Pancreas (tissue), 10 donors: ENCODE measurements at regions not wholly inside any gene's neighbourhood (a gene's known extent, or its start where the extent isn't known, plus 50 kb on each side); places are given as distances from the start of the nearest gene placed in this dataset.

Source experiments
- ATAC-seq, 4 donors: fragments of 200-7000 bp; cut with Tn5 transposase; one replicate each; pipeline versions ENCODE4 v1.8.0 to v1.9.1; 2020; ENCODE audit warnings: mild to moderate bottlenecking in 4 of 4, moderate library complexity in 4 of 4
- DNase-seq, 6 donors: peaks; one replicate each; pipeline ENCODE4 v3.0.0-alpha.2; 2020
- FAIRE-seq: peaks from 2 replicates; lab custom pipeline; 2012; peaks lifted over from hg19 to GRCh38; lab: Jason Lieb, UNC
- H3K27ac ChIP-seq, 4 donors: fragments of 200-600 bp; sonication (generic); 1 replicate in 3 of 4; 2 replicates in 1 of 4; pipeline versions ENCODE4 v1.5.0 to v1.8.0; 2020
- H3K27me3 ChIP-seq, 4 donors: fragments of 200-600 bp; one replicate each; pipeline ENCODE4 v1.8.0; 2021
- H3K36me3 ChIP-seq, 3 donors: fragments of 200-600 bp; sonication (generic) in 1 of 3; one replicate each; pipeline versions ENCODE4 v1.5.0 to v1.8.0; 2020 to 2021
- H3K4me1 ChIP-seq, 3 donors: fragments of 200-600 bp; one replicate each; pipeline ENCODE4 v1.8.0; 2021
- H3K4me3 ChIP-seq, 4 donors: fragments of 200-600 bp; sonication (generic) in 2 of 4; one replicate each; pipeline versions ENCODE4 v1.5.0 to v1.8.0; 2020 to 2021
- H3K9me3 ChIP-seq, 4 donors: fragments of 200-600 bp; one replicate each; pipeline ENCODE4 v1.8.0; 2021
- CTCF ChIP-seq, 4 donors: fragments of 200-600 bp; sonication (generic) in 3 of 4; IDR thresholded peaks; one replicate each; pipeline versions ENCODE4 v1.5.0 to v1.8.0; 2021; ENCODE audit warnings: antibody characterized with exemption in 4 of 4
- WGBS, 2 donors: extraction: QIAGEN DNeasy Blood & Tissue Kit; methylation state at CpG; one replicate each; pipeline ENCODE4 v1.1.7; 2013; 5-methylcytosine and 5-hydroxymethylcytosine counted together
- intact Hi-C, 3 donors: fragments of 100-400 bp; cut with DNase I; formaldehyde crosslinking; loops; one replicate each; pipeline versions ENCODE4 v1.11.1 to v1.14.2; 2022
- donor health status: healthy with polysubstance abuse.
- donor health status: DM: no; HTN: no; CAD: no; lungs with moderate emphysema.
- donor health status: DM: no; HTN: no; CAD: no.
- donor health status: control.
- donor health status: control.
- donor health status: Bipolar disorder and iron deficiency.
- donor health status: DM: yes; HTN: yes; CAD: no.
- donor health status: DM: no; HTN: no; CAD: no.
- donor health status: DM: no; HTN: no; CAD: no.
- donor health status: DM: yes; HTN: yes; CAD: no.

DNA sequence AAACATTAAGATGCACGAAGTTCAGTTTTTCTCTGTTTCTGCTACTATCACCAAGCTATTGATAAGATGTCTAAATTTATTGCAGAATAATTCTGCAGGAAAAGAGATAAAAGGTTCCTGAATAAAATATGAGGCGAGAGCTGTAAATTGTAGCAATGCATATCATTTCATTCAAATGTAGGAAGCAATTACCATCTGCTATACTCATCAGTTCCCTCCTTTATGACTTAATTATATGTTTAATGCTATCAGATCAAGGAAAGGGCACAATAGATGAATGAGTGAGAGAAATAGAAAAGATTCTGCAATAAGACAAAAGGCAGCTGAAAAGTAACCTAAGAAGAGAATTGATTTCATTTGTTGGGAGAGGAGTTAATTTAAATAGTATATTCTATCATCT, 108.2 kb upstream of the GALNT5 start:
- Histone ChIP-seq H3K9me3 (no peaks in the 10 kb centered on the region), H3K4me1 (peaks cover 0 to 14% (median 7%) of the 10 kb centered on the region in 3 donors), H3K4me3 (no peak overlapping the region), H3K36me3 (no peaks in the 10 kb centered on the region), H3K27ac (no peak overlapping the region), H3K27me3 (no peaks in the 10 kb centered on the region)
- FAIRE-seq (no peak), DNase-seq (no peak), ATAC-seq (no peak)
- intact Hi-C loops = no loop called here
- 47 to 50% methylated on average over 2 of the region's 2 CpGs for WGBS, 2 donors
- no peak for TF ChIP-seq CTCF (IDR thresholded peaks at IDR 0.05)

DNA sequence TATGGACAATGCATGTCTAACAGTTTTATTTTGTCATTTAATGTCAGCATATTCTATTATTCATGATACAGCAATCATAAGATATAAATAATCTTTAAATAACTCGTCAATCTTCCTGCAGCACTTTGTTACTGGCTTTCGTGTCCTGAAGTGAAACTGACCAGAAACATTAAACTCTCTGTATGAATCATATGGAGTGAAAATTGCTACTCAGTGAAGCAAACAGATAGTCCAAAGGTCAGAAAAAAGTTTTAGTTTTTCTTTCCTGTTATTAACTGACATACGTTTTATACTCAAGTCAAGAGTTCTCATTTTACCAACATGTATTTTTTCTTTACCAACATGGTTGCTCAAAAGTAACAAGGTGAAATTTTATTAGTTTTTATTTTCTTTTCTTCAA, 106.8 kb upstream of the GALNT5 start:
- H3K4me1 ChIP-seq = peaks cover 0 to 14% (median 7%) of the 10 kb centered on the region in 3 donors
- intact Hi-C loops = no loop called here
- no peak overlapping the region for H3K4me3 ChIP-seq
- 34 to 43% methylated on average over 3 of the region's 3 CpGs for WGBS, 2 donors
- H3K27me3 ChIP-seq = no peaks in the 10 kb centered on the region
- TF ChIP-seq CTCF (IDR thresholded peaks at IDR 0.05) = no peak
- no peak overlapping the region for H3K27ac ChIP-seq
- ATAC-seq (peak in 2 of 4 donors; percentile 41 to 72), DNase-seq (no peak), FAIRE-seq (peak; percentile 92)
- H3K9me3 ChIP-seq = no peaks in the 10 kb centered on the region
- H3K36me3 ChIP-seq = no peaks in the 10 kb centered on the region

DNA sequence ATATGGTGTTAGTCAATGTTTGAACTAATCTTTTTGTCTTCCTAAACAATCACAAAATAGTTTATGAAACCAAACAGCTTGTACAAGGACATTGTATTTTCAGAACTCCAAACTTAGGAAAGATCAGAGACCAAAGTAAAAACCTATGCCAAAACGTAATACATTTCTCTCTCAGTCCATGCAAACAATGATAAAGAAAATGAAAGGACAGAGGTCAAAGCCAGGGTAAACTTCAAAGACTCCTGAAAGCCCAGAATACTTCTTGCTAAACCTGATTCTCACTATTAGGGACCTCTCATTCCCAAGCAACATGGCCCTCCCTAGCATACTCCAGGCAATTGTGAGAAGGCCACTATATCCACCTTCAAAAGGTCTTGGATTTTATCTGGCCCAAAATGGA, 105.1 kb upstream of the GALNT5 start:
- peak in 3 of 4 donors; percentile 49 to 65 (median 58) for ATAC-seq
- 13 to 23% methylated on average over 1 of the region's 1 CpG for WGBS, 2 donors
- no peaks in the 10 kb centered on the region for H3K36me3 ChIP-seq
- no peak overlapping the region for H3K4me3 ChIP-seq
- TF ChIP-seq CTCF (IDR thresholded peaks at IDR 0.05) = no peak
- H3K4me1 ChIP-seq = peaks cover 0 to 14% (median 7%) of the 10 kb centered on the region in 3 donors
- intact Hi-C loops = no loop called here
- H3K27ac ChIP-seq = peak overlapping the region in 1 of 4 donors; percentile 17
- no peaks in the 10 kb centered on the region for H3K27me3 ChIP-seq
- H3K9me3 ChIP-seq = no peaks in the 10 kb centered on the region
- FAIRE-seq = no peak
- no peak for DNase-seq

- Histone ChIP-seq H3K9me3 (no peaks in the 10 kb centered on the region), H3K4me1 (peaks cover 0 to 9% (median 7%) of the 10 kb centered on the region in 3 donors), H3K36me3 (no peaks in the 10 kb centered on the region), H3K27me3 (no peaks in the 10 kb centered on the region), H3K4me3 (no peak overlapping the region), H3K27ac (no peak overlapping the region)
- no peak for TF ChIP-seq CTCF (IDR thresholded peaks at IDR 0.05)
- FAIRE-seq = no peak
- no peak for ATAC-seq
- intact Hi-C loops = no loop called here
- WGBS, 2 donors = 34 to 75% methylated on average over 1 of the region's 1 CpG
- no peak for DNase-seq
Measured at GRCh38 chr2:157155992-157156391, 101.5 kb upstream of the GALNT5 start.

GRCh38 chr2:157158111-157158510, 99.4 kb upstream of the GALNT5 start:
- no peak overlapping the region for H3K27ac ChIP-seq
- DNase-seq (no peak), FAIRE-seq (no peak), ATAC-seq (no peak)
- WGBS, 2 donors = 54 to 60% methylated on average over 1 of the region's 1 CpG
- H3K36me3 ChIP-seq = no peaks in the 10 kb centered on the region
- no peaks in the 10 kb centered on the region for H3K4me1 ChIP-seq
- intact Hi-C loops = no loop called here
- no peak overlapping the region for H3K4me3 ChIP-seq
- H3K27me3 ChIP-seq = no peaks in the 10 kb centered on the region
- TF ChIP-seq CTCF (IDR thresholded peaks at IDR 0.05) = no peak
- H3K9me3 ChIP-seq = no peaks in the 10 kb centered on the region
